Midbrain (tissue), 1 donor: ENCODE measurements at regions not wholly inside any gene's neighbourhood (a gene's known extent, or its start where the extent isn't known, plus 50 kb on each side); places are given as distances from the start of the nearest gene placed in this dataset.
"Not testable (repeated sequence)": the region's sequence is repeated elsewhere in the genome, so short reads cannot be mapped to it uniquely, and the experiment has no call there.

Experiments used
- DNase-seq: peaks from one replicate; lab custom pipeline; 2025; lab: John Stamatoyannopoulos, UW

GRCh38 chr16:85220964-85221731, 108.9 kb upstream of the CIBAR2 start:
- DNase-seq = no peak

GRCh38 chr16:85221771-85222154, 109.5 kb upstream of the CIBAR2 start:
- DNase-seq = no peak

- no peak for DNase-seq
Observed at GRCh38 chr16:85222155-85222863, 110.0 kb upstream of the CIBAR2 start.

- no peak for DNase-seq
Observed at GRCh38 chr16:85225257-85225656, 113.0 kb upstream of the CIBAR2 start.

GRCh38 chr16:85225721-85226120, 113.4 kb upstream of the CIBAR2 start:
- no peak for DNase-seq

- DNase-seq = no peak
Observed at GRCh38 chr16:85227084-85227945, 115.0 kb upstream of the CIBAR2 start.

DNA sequence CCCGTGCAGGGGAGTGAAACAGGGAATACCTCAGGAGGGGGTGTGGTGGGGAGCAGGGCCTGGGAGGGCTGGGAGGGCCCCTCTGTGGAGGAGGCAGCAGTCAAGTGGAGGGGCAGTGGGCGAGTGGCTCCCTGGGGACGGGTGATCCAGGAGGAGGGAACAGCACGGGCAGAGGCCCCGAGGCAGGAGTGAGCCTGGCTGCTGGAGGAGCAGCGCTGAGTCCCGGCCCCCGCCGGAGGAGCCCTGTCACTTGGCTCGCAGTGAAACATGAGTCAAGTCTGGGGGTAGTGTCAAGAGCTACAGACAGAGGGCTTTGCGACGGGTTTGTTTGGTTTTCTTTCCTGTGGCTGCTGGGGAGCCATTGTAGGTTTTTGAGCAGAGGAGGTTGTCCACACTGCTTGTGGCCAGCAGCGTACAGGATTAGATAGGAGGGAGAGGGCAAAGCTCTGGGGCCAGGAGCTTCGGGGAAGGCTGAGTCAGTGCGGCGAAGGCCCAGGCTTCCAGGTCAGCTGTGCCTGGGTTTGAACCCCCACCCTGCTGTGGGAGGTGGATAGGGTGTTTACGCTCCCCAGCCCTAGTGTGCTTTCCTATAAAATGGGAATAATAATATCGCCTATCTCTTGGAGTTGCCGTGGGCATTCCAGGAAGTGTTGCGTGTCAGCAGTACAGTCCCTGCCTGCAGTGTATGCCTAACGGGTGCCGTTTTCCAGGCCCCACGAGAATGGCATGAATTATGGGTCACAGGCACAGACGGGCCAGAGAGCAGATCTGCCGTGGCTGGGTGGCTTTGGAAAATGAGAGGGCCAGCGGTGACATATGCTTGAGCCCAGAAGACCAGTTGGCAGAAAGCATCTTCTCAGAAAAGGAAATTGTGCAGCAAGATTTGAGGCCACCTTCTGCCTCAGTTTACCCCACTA, 115.9 kb upstream of the CIBAR2 start:
- no peak for DNase-seq

GRCh38 chr16:85228970-85229430, 116.7 kb upstream of the CIBAR2 start:
- DNase-seq = no peak

GRCh38 chr16:85229869-85230462, 117.7 kb upstream of the CIBAR2 start:
- no peak for DNase-seq

DNA sequence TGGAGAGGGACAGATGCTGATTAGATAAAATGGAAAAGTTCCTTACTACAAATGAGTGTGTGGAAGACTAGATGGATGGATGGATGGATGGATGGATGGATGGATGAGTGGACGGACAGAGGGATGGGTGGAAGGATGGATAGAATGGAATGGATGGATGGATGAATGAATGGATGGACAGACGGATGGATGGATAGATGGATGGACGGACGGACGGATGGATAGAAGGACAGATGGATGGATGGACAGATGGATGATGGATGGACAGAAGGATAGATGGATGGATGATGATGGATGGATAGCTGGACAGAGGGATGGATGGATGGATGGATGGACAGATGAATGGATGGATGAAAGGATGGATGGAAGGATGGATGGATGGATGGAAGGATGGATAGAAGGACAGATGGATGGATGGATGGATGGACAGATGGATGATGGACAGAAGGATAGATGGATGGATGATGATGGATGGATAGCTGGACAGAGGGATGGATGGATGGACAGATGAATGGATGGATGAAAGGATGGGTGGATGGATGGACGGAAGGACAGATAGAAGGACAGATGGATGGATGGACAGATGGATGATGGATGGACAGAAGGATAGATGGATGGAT, 118.6 kb upstream of the CIBAR2 start:
- not testable (repeated sequence) for DNase-seq

- no peak for DNase-seq
Observed at GRCh38 chr16:85231959-85232358, 119.7 kb upstream of the CIBAR2 start.

- DNase-seq = no peak
Observed at GRCh38 chr16:85232369-85233142, 120.3 kb upstream of the CIBAR2 start.

- DNase-seq = no peak
Observed at GRCh38 chr16:85233516-85233915, 121.2 kb upstream of the CIBAR2 start.

GRCh38 chr16:85234310-85235204, 122.3 kb upstream of the CIBAR2 start:
- no peak for DNase-seq

GRCh38 chr16:85235991-85236817, 123.9 kb upstream of the CIBAR2 start:
- no peak for DNase-seq

DNA sequence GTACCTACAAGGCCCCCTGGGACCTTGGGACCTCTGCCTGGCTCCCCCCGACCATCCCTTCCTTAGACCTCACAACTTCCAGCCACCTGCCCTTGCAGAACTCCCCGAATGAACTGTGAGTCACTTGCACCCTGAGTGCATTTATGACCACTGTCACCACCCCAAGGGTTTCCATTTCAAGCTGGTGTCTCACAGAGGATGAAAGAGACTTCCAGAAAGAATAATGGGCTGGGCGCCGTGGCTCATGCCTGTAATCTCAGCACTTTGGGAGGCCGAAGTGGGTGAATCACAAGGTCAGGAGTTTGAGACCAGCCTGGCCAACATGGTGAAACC, 124.5 kb upstream of the CIBAR2 start:
- DNase-seq = no peak

- no peak for DNase-seq
Observed at GRCh38 chr16:85237817-85238216, 125.5 kb upstream of the CIBAR2 start.

DNA sequence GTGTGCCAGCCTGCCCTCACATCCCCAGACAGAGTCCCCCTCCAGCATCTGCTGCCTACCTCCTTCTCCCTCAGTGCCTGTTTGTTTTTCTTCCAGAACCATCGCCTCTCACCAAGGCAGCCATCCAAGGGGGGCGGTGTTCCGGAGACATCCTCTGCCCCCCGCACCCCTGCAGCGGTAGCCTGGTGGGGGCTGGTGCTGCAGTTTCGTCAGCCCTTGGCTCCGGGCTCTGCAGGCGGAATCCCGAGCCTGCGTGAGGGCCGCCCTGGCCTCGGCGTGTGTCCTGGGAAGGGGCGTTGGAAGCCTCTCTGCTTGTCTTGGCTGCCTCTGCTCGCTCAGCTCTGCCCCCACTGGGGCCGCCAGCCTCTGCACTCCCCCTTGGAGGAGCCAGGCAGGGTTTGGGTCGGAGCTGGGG, 126.0 kb upstream of the CIBAR2 start:
- DNase-seq = peak; percentile 39
